ENCODE measurements at regions not wholly inside any gene's neighbourhood (a gene's known extent, or its start where the extent isn't known, plus 50 kb on each side); places are given as distances from the start of the nearest gene placed in this dataset.

DNA sequence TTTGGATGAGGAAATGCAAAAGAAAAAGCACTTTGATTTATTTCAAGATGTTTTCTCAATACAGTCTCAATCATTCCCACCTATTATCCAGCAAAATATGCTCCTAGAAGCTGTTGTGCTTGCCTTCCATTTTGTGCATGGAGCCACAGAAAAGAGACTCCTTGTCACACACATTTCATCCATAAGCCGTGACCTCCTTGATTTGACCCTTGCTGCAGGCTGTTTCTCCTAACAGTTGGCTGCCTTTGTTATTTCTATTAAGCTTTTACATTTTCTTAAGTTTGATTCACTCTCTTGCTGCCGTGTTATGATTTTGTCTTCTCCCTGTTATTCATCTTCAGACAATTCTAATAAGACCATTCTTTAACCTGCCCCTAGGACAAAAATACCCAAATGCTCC, 124.2 kb upstream of the PLAAT1 start:
- Histone ChIP-seq H3K27me3 (no peaks in the 10 kb centered on the region), H3K36me3 (no peaks in the 10 kb centered on the region), H3K4me3 (no peak overlapping the region), H3K9me3 (no peaks in the 10 kb centered on the region), H3K4me1 (no peaks in the 10 kb centered on the region), H3K27ac (no peak overlapping the region)
- TF ChIP-seq POLR2A (IDR thresholded peaks at IDR 0.05): no peak
- TF ChIP-seq, protein P1, sequence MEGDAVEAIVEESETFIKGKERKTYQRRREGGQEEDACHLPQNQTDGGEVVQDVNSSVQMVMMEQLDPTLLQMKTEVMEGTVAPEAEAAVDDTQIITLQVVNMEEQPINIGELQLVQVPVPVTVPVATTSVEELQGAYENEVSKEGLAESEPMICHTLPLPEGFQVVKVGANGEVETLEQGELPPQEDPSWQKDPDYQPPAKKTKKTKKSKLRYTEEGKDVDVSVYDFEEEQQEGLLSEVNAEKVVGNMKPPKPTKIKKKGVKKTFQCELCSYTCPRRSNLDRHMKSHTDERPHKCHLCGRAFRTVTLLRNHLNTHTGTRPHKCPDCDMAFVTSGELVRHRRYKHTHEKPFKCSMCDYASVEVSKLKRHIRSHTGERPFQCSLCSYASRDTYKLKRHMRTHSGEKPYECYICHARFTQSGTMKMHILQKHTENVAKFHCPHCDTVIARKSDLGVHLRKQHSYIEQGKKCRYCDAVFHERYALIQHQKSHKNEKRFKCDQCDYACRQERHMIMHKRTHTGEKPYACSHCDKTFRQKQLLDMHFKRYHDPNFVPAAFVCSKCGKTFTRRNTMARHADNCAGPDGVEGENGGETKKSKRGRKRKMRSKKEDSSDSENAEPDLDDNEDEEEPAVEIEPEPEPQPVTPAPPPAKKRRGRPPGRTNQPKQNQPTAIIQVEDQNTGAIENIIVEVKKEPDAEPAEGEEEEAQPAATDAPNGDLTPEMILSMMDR (IDR thresholded peaks at IDR 0.05): no peak
- DNase-seq: no peak
- intact Hi-C loops (cut with DNase I; ENCODE audit: low total_unique reads): no loop called here

DNA sequence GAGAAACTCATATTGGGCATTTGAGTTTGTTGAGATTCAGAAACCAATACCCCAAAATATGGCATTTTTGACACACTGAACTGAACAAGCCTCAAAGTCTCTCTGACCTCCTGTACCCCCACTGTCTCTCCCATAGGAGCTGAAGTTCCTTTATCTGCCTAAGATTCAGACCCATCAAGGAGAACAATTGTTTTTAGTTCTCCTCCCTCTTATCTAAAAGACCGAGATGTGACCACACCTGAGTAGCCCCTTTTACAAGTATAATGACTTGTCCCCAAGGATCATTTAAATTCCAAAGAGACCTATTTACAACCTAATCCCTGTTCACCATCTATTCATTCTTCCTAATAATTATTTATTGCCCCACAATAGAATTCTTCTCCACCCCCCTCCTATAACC, 122.1 kb upstream of the PLAAT1 start:
- H3K27me3 ChIP-seq: no peaks in the 10 kb centered on the region
- no peaks in the 10 kb centered on the region for H3K4me1 ChIP-seq
- TF ChIP-seq, protein P1 (IDR thresholded peaks at IDR 0.05): no peak
- TF ChIP-seq POLR2A (IDR thresholded peaks at IDR 0.05): no peak
- no peak overlapping the region for H3K27ac ChIP-seq
- no peaks in the 10 kb centered on the region for H3K9me3 ChIP-seq
- H3K4me3 ChIP-seq: no peak overlapping the region
- intact Hi-C loops (cut with DNase I; ENCODE audit: low total_unique reads): no loop called here
- no peaks in the 10 kb centered on the region for H3K36me3 ChIP-seq
- DNase-seq: no peak

DNA sequence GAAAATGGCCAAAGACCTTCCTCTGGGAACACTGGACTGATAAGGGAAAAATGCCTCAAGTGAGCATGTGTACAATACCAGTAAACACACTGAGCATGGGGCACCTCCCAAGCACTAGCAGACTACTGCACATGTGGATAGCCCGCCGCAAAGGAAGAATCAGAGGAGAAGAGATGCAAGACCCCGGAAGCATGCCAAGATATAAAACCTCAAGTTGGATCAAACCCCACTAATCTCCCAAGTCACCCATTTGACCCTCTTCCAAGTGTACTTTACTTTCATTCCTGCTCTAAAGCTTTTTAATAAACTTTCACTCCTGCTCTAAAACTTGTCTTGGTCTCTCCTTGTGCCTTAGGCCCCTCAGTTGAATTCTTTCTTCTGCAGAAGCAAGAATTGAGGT, 121.1 kb upstream of the PLAAT1 start:
- Histone ChIP-seq H3K9me3 (no peaks in the 10 kb centered on the region), H3K36me3 (no peaks in the 10 kb centered on the region), H3K27ac (no peak overlapping the region), H3K4me3 (no peak overlapping the region), H3K27me3 (no peaks in the 10 kb centered on the region), H3K4me1 (no peaks in the 10 kb centered on the region)
- intact Hi-C loops (cut with DNase I; ENCODE audit: low total_unique reads): no loop called here
- no peak for TF ChIP-seq POLR2A (IDR thresholded peaks at IDR 0.05)
- DNase-seq: no peak

DNA sequence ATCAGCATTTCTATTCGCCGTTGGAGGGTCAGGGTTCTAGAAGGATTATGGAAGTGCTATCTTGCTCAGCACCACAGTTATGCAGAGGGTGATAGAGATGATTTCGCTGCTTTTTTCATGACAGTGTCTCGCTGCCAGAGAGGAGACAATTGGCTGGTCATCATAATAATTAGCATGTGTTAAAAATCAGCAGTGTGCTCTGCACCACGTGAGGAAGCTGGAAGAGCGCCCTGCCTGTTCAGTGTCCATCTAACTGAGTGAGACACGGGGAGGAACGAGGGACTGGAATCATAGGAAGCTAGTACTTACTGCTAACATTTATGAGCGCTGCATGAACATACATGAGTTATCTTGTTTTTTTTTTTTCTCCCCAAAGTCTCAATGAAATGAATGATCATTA, 116.2 kb upstream of the PLAAT1 start:
- Histone ChIP-seq H3K4me3 (no peak overlapping the region), H3K27me3 (no peaks in the 10 kb centered on the region), H3K27ac (no peak overlapping the region), H3K9me3 (no peaks in the 10 kb centered on the region), H3K36me3 (no peaks in the 10 kb centered on the region), H3K4me1 (no peaks in the 10 kb centered on the region)
- intact Hi-C loops (cut with DNase I; ENCODE audit: low total_unique reads): no loop called here
- no peak for DNase-seq
- TF ChIP-seq, protein P1 (IDR thresholded peaks at IDR 0.05): no peak
- TF ChIP-seq POLR2A (IDR thresholded peaks at IDR 0.05): no peak

DNA sequence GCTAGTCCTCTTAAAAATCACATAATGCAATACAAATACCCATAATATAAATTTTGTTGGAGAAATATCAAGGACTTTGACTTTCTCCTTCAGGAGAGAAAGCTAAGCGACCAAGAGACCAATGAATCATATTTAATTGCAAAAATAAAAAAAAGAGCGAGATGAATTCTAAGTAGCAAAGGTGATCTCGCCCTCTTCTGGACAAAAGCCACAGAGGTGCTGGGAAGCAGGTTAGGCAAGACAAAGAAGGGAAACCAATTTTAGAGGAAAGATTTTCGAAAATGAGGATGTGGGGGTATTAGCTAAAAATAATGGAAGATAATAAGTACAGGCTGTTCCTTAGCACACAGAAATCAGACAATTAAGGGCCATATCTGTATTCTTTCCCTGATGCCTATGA, 111.4 kb upstream of the PLAAT1 start:
- Histone ChIP-seq H3K27me3 (no peaks in the 10 kb centered on the region), H3K9me3 (no peaks in the 10 kb centered on the region), H3K27ac (no peak overlapping the region), H3K36me3 (no peaks in the 10 kb centered on the region), H3K4me3 (no peak overlapping the region), H3K4me1 (no peaks in the 10 kb centered on the region)
- intact Hi-C loops (cut with DNase I; ENCODE audit: low total_unique reads): no loop called here
- TF ChIP-seq, protein P1 (IDR thresholded peaks at IDR 0.05): no peak
- no peak for TF ChIP-seq POLR2A (IDR thresholded peaks at IDR 0.05)
- DNase-seq: no peak

DNA sequence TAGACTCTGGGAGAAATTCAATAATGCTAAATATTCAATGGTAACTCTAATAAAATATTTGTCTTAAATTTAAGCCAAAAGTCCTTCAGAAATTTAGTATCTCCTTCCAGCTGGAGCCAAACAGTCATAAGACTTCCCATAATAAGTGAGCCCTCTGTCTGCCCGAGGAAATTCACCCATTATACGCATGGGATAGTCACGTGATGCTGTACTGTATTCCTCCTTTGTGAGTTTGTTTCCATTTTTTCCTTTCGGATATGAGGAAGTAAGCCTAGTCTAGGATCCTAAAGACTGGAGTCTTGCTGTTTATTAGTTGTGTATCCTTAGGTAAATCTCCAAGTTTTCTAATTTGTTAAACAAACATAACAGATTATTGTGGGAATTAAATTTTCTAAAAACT, 110.4 kb upstream of the PLAAT1 start:
- intact Hi-C loops (cut with DNase I; ENCODE audit: low total_unique reads): no loop called here
- Histone ChIP-seq H3K27me3 (no peaks in the 10 kb centered on the region), H3K4me3 (no peak overlapping the region), H3K27ac (no peak overlapping the region), H3K9me3 (no peaks in the 10 kb centered on the region), H3K36me3 (no peaks in the 10 kb centered on the region), H3K4me1 (no peaks in the 10 kb centered on the region)
- DNase-seq: no peak
- TF ChIP-seq, protein P1 (IDR thresholded peaks at IDR 0.05): no peak
- no peak for TF ChIP-seq POLR2A (IDR thresholded peaks at IDR 0.05)

Data from uterus (tissue), 3 donors.